ENCODE measurements at regions not wholly inside any gene's neighbourhood (a gene's known extent, or its start where the extent isn't known, plus 50 kb on each side); places are given as distances from the start of the nearest gene placed in this dataset.
"Not testable (repeated sequence)": the region's sequence is repeated elsewhere in the genome, so short reads cannot be mapped to it uniquely, and the experiment has no call there.

GRCh38 chr13:76289558-76289957 lies 596.6 kb downstream of the KCTD12 start:
- DNase-seq (ENCODE audit: low spot score), result no peak

DNA sequence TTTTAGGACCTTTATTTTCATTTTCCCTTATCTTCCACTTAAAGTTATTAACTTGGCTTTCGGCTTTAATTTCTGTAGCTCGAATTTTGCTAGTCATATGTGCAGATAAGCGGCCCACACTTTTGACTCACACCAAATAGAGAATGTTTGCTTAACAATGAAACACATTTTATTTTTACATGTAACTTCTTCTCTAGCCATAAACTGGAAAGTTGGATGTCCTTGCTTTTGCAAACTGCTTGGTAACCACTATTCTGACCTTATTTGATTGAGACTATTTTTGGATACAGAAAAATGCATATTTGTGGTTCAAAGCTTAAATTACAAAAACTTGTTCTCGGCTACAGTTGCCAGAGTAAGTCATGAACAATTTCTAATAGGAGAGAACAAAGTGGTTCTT lies 600.0 kb downstream of the KCTD12 start:
- DNase-seq (ENCODE audit: low spot score), result peak; percentile 50

- DNase-seq (ENCODE audit: low spot score), result no peak
Observed at GRCh38 chr13:76285463-76285862, 600.7 kb downstream of the KCTD12 start.

GRCh38 chr13:76279766-76280165 lies 606.4 kb downstream of the KCTD12 start:
- DNase-seq (ENCODE audit: low spot score), result not testable (repeated sequence)

GRCh38 chr13:76271728-76272232 lies 614.4 kb downstream of the KCTD12 start:
- no peak for DNase-seq (ENCODE audit: low spot score)

DNA sequence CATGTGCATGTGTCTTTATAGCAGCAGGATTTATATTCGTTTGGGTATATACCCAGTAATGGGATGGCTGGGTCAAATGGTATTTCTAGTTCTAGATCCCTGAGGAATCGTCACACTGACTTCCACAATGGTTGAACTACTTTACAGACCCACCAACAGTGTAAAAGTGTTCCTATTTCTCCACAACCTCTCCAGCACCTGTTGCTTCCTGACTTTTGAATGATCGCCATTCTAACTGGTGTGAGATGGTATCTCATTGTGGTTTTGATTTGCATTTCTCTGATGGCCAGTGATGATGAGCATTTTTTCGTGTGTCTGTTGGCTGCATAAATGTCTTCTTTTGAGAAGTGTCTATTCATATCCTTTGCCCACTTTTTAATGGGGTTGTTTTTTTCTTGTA lies 617.9 kb downstream of the KCTD12 start:
- DNase-seq (ENCODE audit: low spot score), result not testable (repeated sequence)

GRCh38 chr13:76267216-76267615 lies 619.0 kb downstream of the KCTD12 start:
- DNase-seq (ENCODE audit: low spot score), result no peak

DNA sequence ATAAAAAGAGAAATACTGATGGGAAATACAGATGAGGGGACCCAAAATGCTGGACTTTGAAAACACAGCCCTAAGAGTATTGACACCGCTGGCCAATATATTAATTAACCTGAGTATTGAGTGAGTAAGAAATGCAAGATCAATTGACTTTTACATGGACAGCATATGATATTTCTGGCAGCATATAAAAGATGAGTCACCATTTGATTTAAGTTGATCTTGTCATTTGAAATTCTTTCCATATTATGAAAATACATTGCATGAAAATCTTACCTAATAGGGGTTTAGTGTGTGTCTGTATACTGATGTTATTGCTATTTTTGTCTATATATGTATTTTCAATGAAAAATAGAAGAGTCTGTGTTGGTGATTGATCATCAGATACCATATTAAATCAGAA lies 619.6 kb downstream of the KCTD12 start:
- no peak for DNase-seq (ENCODE audit: low spot score)

DNA sequence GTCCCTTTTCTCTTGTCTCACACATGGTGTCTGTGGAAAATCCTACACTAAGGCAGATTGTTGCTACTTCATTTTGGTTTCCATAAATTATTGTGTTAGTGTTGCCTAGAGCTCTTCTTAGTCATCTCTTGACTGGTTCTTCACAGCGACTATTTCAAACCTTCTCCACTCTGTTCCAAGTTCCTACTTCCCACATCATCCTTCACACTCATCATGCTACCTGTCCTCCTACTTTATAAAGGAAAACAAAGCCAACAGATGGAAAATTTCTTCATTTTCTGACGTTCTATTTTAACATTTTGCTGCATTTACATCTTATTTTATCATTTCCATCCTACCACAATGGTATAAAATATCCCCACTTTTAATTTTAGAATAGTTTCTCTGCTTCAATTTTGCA lies 614.1 kb downstream of the LMO7 start:
- DNase-seq (ENCODE audit: low spot score), result no peak

DNA sequence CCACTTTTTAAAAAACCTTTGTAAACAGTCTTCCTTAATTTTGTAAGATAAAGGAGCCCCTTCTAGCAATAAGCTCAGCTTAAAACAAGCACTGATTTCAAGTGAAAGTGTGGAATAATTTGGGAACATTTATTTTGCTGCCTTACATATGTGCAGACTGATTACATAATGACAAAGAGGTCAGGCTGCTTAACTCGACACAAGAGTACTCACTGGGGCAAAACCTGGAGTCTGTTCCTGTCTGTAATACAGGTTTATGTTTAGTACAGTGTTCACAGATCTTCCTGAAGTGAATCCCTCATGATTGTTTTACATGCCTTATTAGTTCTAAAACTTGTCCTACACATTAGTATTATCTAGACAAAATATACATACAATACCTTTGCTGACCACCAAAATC lies 609.8 kb downstream of the LMO7 start:
- DNase-seq (ENCODE audit: low spot score), result no peak

- DNase-seq (ENCODE audit: low spot score), result no peak
Observed at GRCh38 chr13:76245211-76245610, 609.1 kb downstream of the LMO7 start.

GRCh38 chr13:76243120-76243519 lies 607.0 kb downstream of the LMO7 start:
- DNase-seq (ENCODE audit: low spot score), result not testable (repeated sequence)

GRCh38 chr13:76239031-76239680 lies 603.0 kb downstream of the LMO7 start:
- no peak for DNase-seq (ENCODE audit: low spot score)

DNA sequence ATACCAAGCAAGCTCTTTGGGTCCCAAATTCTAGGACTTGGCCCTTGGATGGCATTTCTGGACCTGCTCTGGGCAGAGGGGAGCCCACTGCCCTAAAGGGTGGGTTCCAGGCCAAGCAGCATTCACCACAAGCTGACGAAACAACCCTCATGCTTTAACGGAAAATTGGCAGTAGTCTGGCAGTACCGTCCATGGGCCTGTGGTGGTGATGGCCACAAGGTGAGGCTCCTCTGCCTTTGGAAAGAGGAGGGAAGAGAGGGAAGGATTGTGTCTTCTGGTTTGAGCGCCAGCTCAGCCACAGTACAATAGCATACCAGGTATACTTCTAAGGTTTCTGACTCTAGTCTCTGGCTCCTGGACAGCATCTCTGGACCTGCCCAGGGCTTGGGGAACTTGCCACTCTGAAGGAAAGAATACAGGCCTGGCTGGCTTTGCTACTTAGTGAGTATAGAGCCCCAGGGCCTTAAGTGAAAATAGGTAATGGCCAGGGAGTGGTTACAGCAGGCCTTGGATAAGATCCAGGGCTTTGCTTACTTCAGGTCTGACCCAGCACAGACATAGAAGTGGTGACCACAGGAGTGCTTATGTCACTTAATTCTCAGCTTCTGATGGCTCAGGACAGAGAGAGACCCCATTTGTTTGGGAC lies 595.5 kb downstream of the LMO7 start:
- DNase-seq (ENCODE audit: low spot score), result no peak

GRCh38 chr13:76229281-76229680 lies 593.2 kb downstream of the LMO7 start:
- no peak for DNase-seq (ENCODE audit: low spot score)

- DNase-seq (ENCODE audit: low spot score), result peak; percentile 20
Observed at GRCh38 chr13:76226941-76227340, 590.8 kb downstream of the LMO7 start.

GRCh38 chr13:76225815-76226489 lies 589.8 kb downstream of the LMO7 start:
- peak; percentile 25 for DNase-seq (ENCODE audit: low spot score)

- no peak for DNase-seq (ENCODE audit: low spot score)
Observed at GRCh38 chr13:76223999-76224398, 587.9 kb downstream of the LMO7 start.

GRCh38 chr13:76223565-76223964 lies 587.4 kb downstream of the LMO7 start:
- no peak for DNase-seq (ENCODE audit: low spot score)

- DNase-seq (ENCODE audit: low spot score), result no peak
Observed at GRCh38 chr13:76222511-76222910, 586.4 kb downstream of the LMO7 start.

GRCh38 chr13:76216729-76217128 lies 580.6 kb downstream of the LMO7 start:
- DNase-seq (ENCODE audit: low spot score), result no peak

GRCh38 chr13:76214001-76214400 lies 577.9 kb downstream of the LMO7 start:
- DNase-seq (ENCODE audit: low spot score), result no peak

- DNase-seq (ENCODE audit: low spot score), result no peak
Observed at GRCh38 chr13:76213423-76213904, 577.3 kb downstream of the LMO7 start.

Data from AG08395 (cell line).